GM12878 (cell line): ENCODE measurements at regions not wholly inside any gene's neighbourhood (a gene's known extent, or its start where the extent isn't known, plus 50 kb on each side); places are given as distances from the start of the nearest gene placed in this dataset.

Experiments used
- ATAC-seq: fragments of 200-7000 bp; cut with Tn5 transposase; 3 replicates; pipeline ENCODE4 v1.9.1; 2020; ENCODE audit warnings: mild to moderate bottlenecking, moderate library complexity
- BruUV-seq: library from RNA; stranded (reverse); fragments of 400-500 nt; replicated peaks from 2 replicates; lab custom pipeline; 2021; lab: Mats Ljungman, UMichigan
- CTCF ChIA-PET: fragments of 300-600 bp; sonication (Branson Sonifier 250); formaldehyde crosslinking; extraction: SDS; loops from one replicate; lab custom pipeline; 2021; ENCODE audit warnings: inconsistent platforms; lab: Yijun Ruan, JAX
- POLR2A ChIA-PET: fragments of 350-600 bp; formaldehyde crosslinking; extraction: SDS; loops from one replicate; lab custom pipeline; 2021; ENCODE audit warnings: inconsistent platforms; lab: Charles Lee
- RAD21 ChIA-PET: fragments of 300-600 bp; sonication (Branson Sonifier 250); formaldehyde crosslinking; loops from one replicate; lab custom pipeline; 2023; ENCODE audit warnings: antibody characterized with exemption; ENCODE audit not compliant: unreplicated experiment; lab: Charles Lee
- SMC1A ChIA-PET: fragments of 300-600 bp; sonication (Branson Sonifier 250); formaldehyde crosslinking; loops from one replicate; lab custom pipeline; 2023; ENCODE audit not compliant: unreplicated experiment, uncharacterized antibody; lab: Charles Lee
- DNase-seq: peaks from one replicate; pipeline ENCODE4 v3.0.0-alpha.2; 2011; ENCODE audit warnings: low read depth, low spot score
- FAIRE-seq: peaks from 3 replicates; lab custom pipeline; 2011; peaks lifted over from hg19 to GRCh38; lab: Jason Lieb, UNC
- H2AFZ ChIP-seq: 2 replicates; pipeline ENCODE4 v1.6.0; 2011; ENCODE audit warnings: low read depth, low read length, control low read depth; ENCODE audit not compliant: control insufficient read depth
- H3K27ac ChIP-seq: 2 replicates; pipeline ENCODE4 v1.5.1; 2011; ENCODE audit warnings: control low read depth; ENCODE audit not compliant: control insufficient read depth, insufficient read depth
- H3K27me3 ChIP-seq, 2 experiments: replicated peaks in 1 of 2; 2 replicates each; pipeline versions ENCODE4 v1.6.0 to v1.6.1; 2011; ENCODE audit warnings: low read length in 1 of 2; ENCODE audit not compliant: control insufficient read depth in 2 of 2, insufficient read depth in 2 of 2
- H3K36me3 ChIP-seq, 2 experiments: 2 replicates each; pipeline ENCODE4 v1.5.1; 2011; ENCODE audit warnings: low read length in 1 of 2; ENCODE audit not compliant: control insufficient read depth in 2 of 2, insufficient read depth in 2 of 2
- H3K4me1 ChIP-seq: 2 replicates; pipeline ENCODE4 v1.6.1; 2011; ENCODE audit warnings: mild to moderate bottlenecking, low read length, moderate library complexity, mixed read lengths; ENCODE audit not compliant: control insufficient read depth, insufficient read depth
- H3K4me2 ChIP-seq: 2 replicates; pipeline ENCODE4 v1.6.0; 2011; ENCODE audit warnings: control low read depth; ENCODE audit not compliant: control insufficient read depth, insufficient read depth
- H3K4me3 ChIP-seq: fragments of 200-600 bp; sonication (generic); 2 replicates; pipeline ENCODE4 v1.5.1; 2016
- H3K79me2 ChIP-seq: 2 replicates; pipeline ENCODE4 v1.6.0; 2011; ENCODE audit warnings: low read length; ENCODE audit not compliant: control insufficient read depth, insufficient read depth
- H3K9ac ChIP-seq: 2 replicates; pipeline ENCODE4 v1.8.0; 2011; ENCODE audit warnings: low read length, control low read depth, mixed read lengths; ENCODE audit not compliant: control insufficient read depth, insufficient read depth
- H3K9me3 ChIP-seq: replicated peaks from 3 replicates; pipeline ENCODE4 v1.5.1; 2011; ENCODE audit warnings: mild to moderate bottlenecking, low read length; ENCODE audit not compliant: control insufficient read depth, insufficient read depth
- H4K20me1 ChIP-seq: 2 replicates; pipeline ENCODE4 v1.6.0; 2011; ENCODE audit not compliant: control insufficient read depth, insufficient read depth
- ATF7 ChIP-seq: fragments of 450-650 bp; IDR thresholded peaks from 2 replicates; pipeline ENCODE4 v1.6.1; 2016; ENCODE audit warnings: low read depth, mild to moderate bottlenecking
- CUX1 ChIP-seq: IDR thresholded peaks from 2 replicates; pipeline ENCODE4 v1.6.1; 2012; ENCODE audit warnings: improper control_type of control experiment, low read depth, low read length; ENCODE audit not compliant: insufficient replicate concordance
- EZH2 ChIP-seq: IDR thresholded peaks from 2 replicates; pipeline ENCODE4 v1.6.1; 2012; ENCODE audit warnings: low read depth, mild to moderate bottlenecking, control low read depth, inconsistent platforms, low read length, borderline replicate concordance; ENCODE audit not compliant: control insufficient read depth
- HCFC1 ChIP-seq: fragments of 150-350 bp; IDR thresholded peaks from 2 replicates; pipeline ENCODE4 v1.6.1; 2014; ENCODE audit warnings: low read length
- HDAC6 ChIP-seq: fragments of 200-600 bp; sonication (generic); IDR thresholded peaks from one replicate; pipeline ENCODE4 v1.8.0; 2017; ENCODE audit warnings: antibody characterized with exemption; ENCODE audit not compliant: unreplicated experiment
- LARP7 ChIP-seq: fragments of 450-650 bp; IDR thresholded peaks from 2 replicates; pipeline ENCODE4 v1.6.1; 2017; ENCODE audit warnings: mild to moderate bottlenecking
- SUPT20H ChIP-seq: IDR thresholded peaks from 2 replicates; pipeline ENCODE4 v1.6.1; 2011; ENCODE audit warnings: low read depth, mild to moderate bottlenecking, low read length, moderate library complexity, borderline replicate concordance; ENCODE audit not compliant: control insufficient read depth
- WGBS: methylation state at CpG from one replicate; pipeline ENCODE4 v1.1.6; 2016; ENCODE audit warnings: low lambda C conversion rate; ENCODE audit not compliant: insufficient replicate concordance, insufficient coverage; ENCODE audit errors: missing lambda C conversion rate; 5-methylcytosine and 5-hydroxymethylcytosine counted together
- in situ Hi-C: fragments of 300-500 bp; cut with MboI; formaldehyde crosslinking; loops from 9 replicates; pipeline ENCODE4 v1.14.3; 2018; ENCODE audit warnings: mixed read lengths
- intact Hi-C: fragments of 100-400 bp; cut with micrococcal nuclease; formaldehyde crosslinking; loops from one replicate; pipeline ENCODE4 v1.14.2; 2022; ENCODE audit not compliant: unreplicated experiment
- TF ChIP-seq, protein P1 (sequence below): fragments of 450-650 bp; IDR thresholded peaks from 2 replicates; pipeline ENCODE4 v1.6.1; 2018; ENCODE audit warnings: borderline replicate concordance, mild to moderate bottlenecking; ENCODE audit not compliant: partially characterized antibody
- TF ChIP-seq, protein P2 (sequence below): fragments of 150-350 bp; IDR thresholded peaks from 2 replicates; pipeline ENCODE4 v1.6.1; 2014; ENCODE audit warnings: mild to moderate bottlenecking, low read depth, low read length

- TF ChIP-seq EZH2, result no peak
- TF ChIP-seq CUX1, result no peak
- TF ChIP-seq, protein P1, sequence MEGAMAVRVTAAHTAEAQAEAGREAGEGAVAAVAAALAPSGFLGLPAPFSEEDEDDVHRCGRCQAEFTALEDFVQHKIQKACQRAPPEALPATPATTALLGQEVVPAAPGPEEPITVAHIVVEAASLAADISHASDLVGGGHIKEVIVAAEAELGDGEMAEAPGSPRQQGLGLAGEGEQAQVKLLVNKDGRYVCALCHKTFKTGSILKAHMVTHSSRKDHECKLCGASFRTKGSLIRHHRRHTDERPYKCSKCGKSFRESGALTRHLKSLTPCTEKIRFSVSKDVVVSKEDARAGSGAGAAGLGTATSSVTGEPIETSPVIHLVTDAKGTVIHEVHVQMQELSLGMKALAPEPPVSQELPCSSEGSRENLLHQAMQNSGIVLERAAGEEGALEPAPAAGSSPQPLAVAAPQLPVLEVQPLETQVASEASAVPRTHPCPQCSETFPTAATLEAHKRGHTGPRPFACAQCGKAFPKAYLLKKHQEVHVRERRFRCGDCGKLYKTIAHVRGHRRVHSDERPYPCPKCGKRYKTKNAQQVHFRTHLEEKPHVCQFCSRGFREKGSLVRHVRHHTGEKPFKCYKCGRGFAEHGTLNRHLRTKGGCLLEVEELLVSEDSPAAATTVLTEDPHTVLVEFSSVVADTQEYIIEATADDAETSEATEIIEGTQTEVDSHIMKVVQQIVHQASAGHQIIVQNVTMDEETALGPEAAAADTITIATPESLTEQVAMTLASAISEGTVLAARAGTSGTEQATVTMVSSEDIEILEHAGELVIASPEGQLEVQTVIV, result no peak
- TF ChIP-seq HCFC1, result no peak
- TF ChIP-seq HDAC6, result no peak
- no peak for TF ChIP-seq SUPT20H
- no peak for TF ChIP-seq ATF7
- TF ChIP-seq, protein P2, sequence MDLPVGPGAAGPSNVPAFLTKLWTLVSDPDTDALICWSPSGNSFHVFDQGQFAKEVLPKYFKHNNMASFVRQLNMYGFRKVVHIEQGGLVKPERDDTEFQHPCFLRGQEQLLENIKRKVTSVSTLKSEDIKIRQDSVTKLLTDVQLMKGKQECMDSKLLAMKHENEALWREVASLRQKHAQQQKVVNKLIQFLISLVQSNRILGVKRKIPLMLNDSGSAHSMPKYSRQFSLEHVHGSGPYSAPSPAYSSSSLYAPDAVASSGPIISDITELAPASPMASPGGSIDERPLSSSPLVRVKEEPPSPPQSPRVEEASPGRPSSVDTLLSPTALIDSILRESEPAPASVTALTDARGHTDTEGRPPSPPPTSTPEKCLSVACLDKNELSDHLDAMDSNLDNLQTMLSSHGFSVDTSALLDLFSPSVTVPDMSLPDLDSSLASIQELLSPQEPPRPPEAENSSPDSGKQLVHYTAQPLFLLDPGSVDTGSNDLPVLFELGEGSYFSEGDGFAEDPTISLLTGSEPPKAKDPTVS, result no peak
- TF ChIP-seq LARP7, result no peak
- H3K79me2 ChIP-seq, result no peaks in the 10 kb centered on the region
- ATAC-seq (no peak), DNase-seq (no peak), FAIRE-seq (no peak)
- peaks cover 2 to 4% of the 10 kb centered on the region in 2 experiments; a peak in 2 of 4 replicates for H3K27me3 ChIP-seq
- SMC1A ChIA-PET, result no interaction called here
- POLR2A ChIA-PET, result no interaction called here
- no peaks in the 10 kb centered on the region for H3K9me3 ChIP-seq
- H4K20me1 ChIP-seq, result no peaks in the 10 kb centered on the region
- H3K4me3 ChIP-seq, result no peak overlapping the region
- H3K36me3 ChIP-seq, result no peaks in the 10 kb centered on the region
- no peak overlapping the region for H2AFZ ChIP-seq
- in situ Hi-C loops, result no loop called here
- no peak overlapping the region for H3K9ac ChIP-seq
- CTCF ChIA-PET, result interaction anchor here (2.0 kb wide), 2 partner anchors 10 to 300 kb away, joined by 4 to 7 read pairs; no protein-coding TSS in a partner anchor
- H3K27ac ChIP-seq, result no peak overlapping the region
- intact Hi-C loops, result no loop called here
- 48% methylated on average over 5 of the region's 5 CpGs for WGBS
- H3K4me1 ChIP-seq, result no peaks in the 10 kb centered on the region
- no peak overlapping the region for H3K4me2 ChIP-seq
- RAD21 ChIA-PET, result no interaction called here
- no TSS peak for BruUV-seq
Observed at GRCh38 chr1:94325377-94326302, 88.3 kb upstream of the ARHGAP29 start.
